Fibroblast of lung (primary cell): ENCODE measurements at regions not wholly inside any gene's neighbourhood (a gene's known extent, or its start where the extent isn't known, plus 50 kb on each side); places are given as distances from the start of the nearest gene placed in this dataset.

Source experiments
- EZH2 ChIP-seq: IDR thresholded peaks from 2 replicates; pipeline ENCODE4 v1.5.1; 2012; ENCODE audit warnings: low read length, control low read depth, mild to moderate bottlenecking; ENCODE audit errors: missing control alignments
- TF ChIP-seq, protein P1 (sequence below), 2 donors: IDR thresholded peaks in 1 of 2; conservative IDR thresholded peaks in 1 of 2; 1 replicate in 1 of 2; 2 replicates in 1 of 2; pipeline ENCODE4 v1.5.1; 2011 to 2012; ENCODE audit warnings: low read length in 2 of 2, control low read depth in 1 of 2, inconsistent platforms in 1 of 2, low read depth in 1 of 2, mild to moderate bottlenecking in 1 of 2

DNA sequence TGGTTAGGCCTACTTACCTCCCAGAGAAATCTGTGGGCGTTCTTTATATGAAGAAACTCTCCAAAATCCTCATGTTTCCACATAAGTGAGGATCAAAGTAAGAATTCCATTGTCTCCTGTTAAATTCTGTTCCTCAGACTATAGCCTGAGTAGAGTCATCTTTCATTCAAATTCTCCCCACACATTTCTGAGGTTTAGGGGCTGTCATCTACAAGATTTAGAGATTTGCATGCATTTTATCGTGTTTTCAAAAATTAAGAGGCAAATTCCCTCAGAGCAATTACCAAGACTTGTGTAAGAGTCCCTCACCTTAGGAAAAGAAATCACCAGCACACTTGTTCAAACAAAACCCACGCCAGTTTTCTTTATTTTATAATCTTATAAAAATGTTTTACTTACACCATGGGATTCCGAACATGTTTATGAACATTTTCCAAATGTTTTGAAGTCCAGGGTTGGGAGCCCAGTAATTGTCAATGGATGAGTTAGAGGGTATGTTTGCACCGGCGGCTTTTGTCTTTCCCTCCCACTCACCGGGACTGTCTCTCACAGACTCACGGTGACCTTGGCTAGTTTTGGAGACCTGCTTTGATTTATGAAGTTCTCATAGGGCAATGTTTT lies 367.6 kb downstream of the ENC1 start:
- TF ChIP-seq, protein P1, sequence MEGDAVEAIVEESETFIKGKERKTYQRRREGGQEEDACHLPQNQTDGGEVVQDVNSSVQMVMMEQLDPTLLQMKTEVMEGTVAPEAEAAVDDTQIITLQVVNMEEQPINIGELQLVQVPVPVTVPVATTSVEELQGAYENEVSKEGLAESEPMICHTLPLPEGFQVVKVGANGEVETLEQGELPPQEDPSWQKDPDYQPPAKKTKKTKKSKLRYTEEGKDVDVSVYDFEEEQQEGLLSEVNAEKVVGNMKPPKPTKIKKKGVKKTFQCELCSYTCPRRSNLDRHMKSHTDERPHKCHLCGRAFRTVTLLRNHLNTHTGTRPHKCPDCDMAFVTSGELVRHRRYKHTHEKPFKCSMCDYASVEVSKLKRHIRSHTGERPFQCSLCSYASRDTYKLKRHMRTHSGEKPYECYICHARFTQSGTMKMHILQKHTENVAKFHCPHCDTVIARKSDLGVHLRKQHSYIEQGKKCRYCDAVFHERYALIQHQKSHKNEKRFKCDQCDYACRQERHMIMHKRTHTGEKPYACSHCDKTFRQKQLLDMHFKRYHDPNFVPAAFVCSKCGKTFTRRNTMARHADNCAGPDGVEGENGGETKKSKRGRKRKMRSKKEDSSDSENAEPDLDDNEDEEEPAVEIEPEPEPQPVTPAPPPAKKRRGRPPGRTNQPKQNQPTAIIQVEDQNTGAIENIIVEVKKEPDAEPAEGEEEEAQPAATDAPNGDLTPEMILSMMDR (conservative IDR thresholded peaks at IDR 0.05 in 1 of 2, IDR thresholded peaks at IDR 0.05 in 1 of 2; ENCODE audit: low read depth in 1 of 2, low read length in 2 of 2), result no peak
- TF ChIP-seq EZH2, result no peak
